K562 (cell line): ENCODE measurements at regions not wholly inside any gene's neighbourhood (a gene's known extent, or its start where the extent isn't known, plus 50 kb on each side); places are given as distances from the start of the nearest gene placed in this dataset.

Source experiments
- ATAC-seq: fragments of 200-7000 bp; cut with Tn5 transposase; 3 replicates; pipeline ENCODE4 v1.9.1; 2020; ENCODE audit warnings: moderate library complexity
- BruUV-seq: library from RNA; stranded (reverse); fragments of 400-500 nt; replicated peaks from 2 replicates; lab custom pipeline; 2021; lab: Mats Ljungman, UMichigan
- CTCF ChIA-PET: fragments of 300-600 bp; formaldehyde crosslinking; extraction: SDS; loops from one replicate; lab custom pipeline; 2021; ENCODE audit warnings: low intra/inter-chr PET ratio; lab: Yijun Ruan, JAX
- POLR2A ChIA-PET: fragments of 300-600, 350-650 bp; sonication (Branson Sonifier 250); formaldehyde crosslinking; extraction: SDS; loops from one replicate; lab custom pipeline; 2021; ENCODE audit warnings: antibody characterized with exemption, inconsistent platforms; lab: Yijun Ruan, JAX
- DNase-seq, 4 experiments: peaks; one replicate each; pipeline versions ENCODE4 v3.0.0 to v3.0.0-alpha.2; 2011 to 2018; ENCODE audit warnings: low spot score in 3 of 4, mixed read lengths in 3 of 4; ENCODE audit errors: extremely low read depth in 1 of 4
- FAIRE-seq: peaks from 2 replicates; lab custom pipeline; 2011; peaks lifted over from hg19 to GRCh38; lab: Jason Lieb, UNC
- H2AFZ ChIP-seq: 2 replicates; pipeline ENCODE4 v1.6.0; 2011; ENCODE audit warnings: low read depth, low read length, control low read depth, inconsistent platforms
- H3K27ac ChIP-seq: fragments of 200-600 bp; 3 replicates; pipeline ENCODE4 v1.8.0; 2011; ENCODE audit warnings: low read depth, mild to moderate bottlenecking, control low read depth, inconsistent platforms, low read length, moderate library complexity, mixed read lengths; ENCODE audit errors: extremely low read depth
- H3K27me3 ChIP-seq, 2 experiments: fragments of 300-600 bp in 1 of 2; 2 replicates in 1 of 2; 3 replicates in 1 of 2; pipeline versions ENCODE4 v1.6.0 to v1.8.0; 2011; ENCODE audit warnings: inconsistent platforms in 2 of 2, low read length in 2 of 2, mild to moderate bottlenecking in 1 of 2, mixed read lengths in 1 of 2, moderate library complexity in 1 of 2; ENCODE audit not compliant: control insufficient read depth in 2 of 2, insufficient read depth in 2 of 2
- H3K36me3 ChIP-seq: fragments of 300-600 bp; 3 replicates; pipeline ENCODE4 v1.8.0; 2011; ENCODE audit warnings: mild to moderate bottlenecking, low read length, inconsistent platforms; ENCODE audit not compliant: control insufficient read depth, insufficient read depth
- H3K4me1 ChIP-seq, 2 experiments: fragments of 200-600 bp in 1 of 2; replicated peaks in 1 of 2; 2 replicates in 1 of 2; 3 replicates in 1 of 2; pipeline versions ENCODE4 v1.5.1 to v1.8.0; 2011; ENCODE audit warnings: inconsistent platforms in 2 of 2, low read length in 2 of 2, mild to moderate bottlenecking in 1 of 2, mixed read lengths in 1 of 2, moderate library complexity in 1 of 2; ENCODE audit not compliant: control insufficient read depth in 2 of 2, insufficient read depth in 2 of 2
- H3K4me2 ChIP-seq: 2 replicates; pipeline ENCODE4 v1.6.1; 2011; ENCODE audit warnings: low read length, control low read depth, inconsistent platforms, mixed read lengths; ENCODE audit not compliant: insufficient read depth
- H3K4me3 ChIP-seq: fragments of 200-600 bp; sonication (generic), shearing (Covaris generic); 2 replicates; pipeline ENCODE4 v1.5.1; 2016; ENCODE audit warnings: control low read depth, inconsistent platforms
- H3K79me2 ChIP-seq: fragments of 200-600 bp; 3 replicates; pipeline ENCODE4 v1.8.0; 2011; ENCODE audit warnings: low read length, inconsistent platforms; ENCODE audit not compliant: control insufficient read depth, insufficient read depth
- H3K9ac ChIP-seq, 2 experiments: 2 replicates each; pipeline versions ENCODE4 v1.6.0 to v1.6.1; 2011; ENCODE audit warnings: low read depth in 2 of 2, low read length in 2 of 2, control low read depth in 1 of 2, inconsistent platforms in 1 of 2, mild to moderate bottlenecking in 1 of 2, mixed read lengths in 1 of 2; ENCODE audit not compliant: insufficient read depth in 1 of 2
- H3K9me1 ChIP-seq: one replicate; pipeline ENCODE4 v1.6.0; 2011; ENCODE audit warnings: inconsistent platforms, mild to moderate bottlenecking, low read length, moderate library complexity; ENCODE audit not compliant: control insufficient read depth, insufficient read depth
- H3K9me3 ChIP-seq: replicated peaks from 2 replicates; pipeline ENCODE4 v1.5.1; 2011; ENCODE audit warnings: low read depth, low read length, inconsistent platforms; ENCODE audit not compliant: control insufficient read depth, insufficient read depth
- H4K20me1 ChIP-seq: replicated peaks from 2 replicates; pipeline ENCODE4 v1.6.1; 2011; ENCODE audit warnings: low read length, inconsistent platforms, mixed read lengths; ENCODE audit not compliant: control insufficient read depth, insufficient read depth
- CBX8 ChIP-seq: fragments of 200-600 bp; sonication (generic); IDR thresholded peaks from 2 replicates; pipeline ENCODE4 v1.6.1; 2012; ENCODE audit warnings: borderline replicate concordance, mixed run types, low read depth, mild to moderate bottlenecking, moderate library complexity, mixed read lengths, low read length, control low read depth, inconsistent platforms; ENCODE audit not compliant: poor library complexity, severe bottlenecking; ENCODE audit errors: extremely low read depth
- FOXP1 ChIP-seq: sonication (generic); formaldehyde crosslinking; IDR thresholded peaks from 2 replicates; pipeline ENCODE4 v1.8.0; 2022; ENCODE audit warnings: mild to moderate bottlenecking, missing genetic modification reagents
- GATAD2A ChIP-seq: fragments of 450-650 bp; IDR thresholded peaks from 2 replicates; pipeline ENCODE4 v1.6.1; 2017
- HNRNPK ChIP-seq: fragments of 200-400 bp; formaldehyde crosslinking; IDR thresholded peaks from one replicate; pipeline ENCODE4 v1.6.1; 2018; ENCODE audit warnings: mild to moderate bottlenecking, low read depth, low read length; ENCODE audit not compliant: poor library complexity, severe bottlenecking
- JUN ChIP-seq, 2 experiments: sonication (generic) in 1 of 2; formaldehyde crosslinking in 1 of 2; IDR thresholded peaks; 2 replicates each; pipeline versions ENCODE4 v1.6.1 to v1.8.0; 2012 to 2022; ENCODE audit warnings: borderline replicate concordance in 2 of 2, mild to moderate bottlenecking in 2 of 2, improper control_type of control experiment in 1 of 2, low read depth in 1 of 2, low read length in 1 of 2, missing genetic modification reagents in 1 of 2
- KAT2B ChIP-seq: IDR thresholded peaks from one replicate; pipeline ENCODE4 v1.6.1; 2012; ENCODE audit warnings: low read depth, mild to moderate bottlenecking, control low read depth, inconsistent platforms, low read length, moderate library complexity
- NELFE ChIP-seq: IDR thresholded peaks from 2 replicates; pipeline ENCODE4 v1.6.1; 2011; ENCODE audit warnings: mild to moderate bottlenecking; ENCODE audit not compliant: insufficient read depth, insufficient read length
- PHTF2 ChIP-seq: fragments of 250-450 bp; sonication (Bioruptor Pico); IDR thresholded peaks from 2 replicates; pipeline ENCODE4 v1.5.0; 2021; ENCODE audit warnings: mild to moderate bottlenecking
- SAFB ChIP-seq: fragments of 200-400 bp; formaldehyde crosslinking; IDR thresholded peaks from 2 replicates; pipeline ENCODE4 v1.6.1; 2017; ENCODE audit warnings: low read depth, low read length, borderline replicate concordance
- SMARCE1 ChIP-seq: fragments of 450-650 bp; IDR thresholded peaks from 2 replicates; pipeline ENCODE4 v1.7.1; 2016; ENCODE audit warnings: mild to moderate bottlenecking
- STAG1 ChIP-seq: sonication (generic); formaldehyde crosslinking; IDR thresholded peaks from 2 replicates; pipeline ENCODE4 v1.5.0; 2020; ENCODE audit warnings: missing genetic modification reagents, borderline replicate concordance
- TCF3 ChIP-seq: sonication (generic); formaldehyde crosslinking; IDR thresholded peaks from 2 replicates; pipeline ENCODE4 v1.4.0; 2020; ENCODE audit warnings: mild to moderate bottlenecking, missing genetic modification reagents
- ZNF224 ChIP-seq: sonication (generic); formaldehyde crosslinking; IDR thresholded peaks from 2 replicates; pipeline ENCODE4 v1.8.0; 2022; ENCODE audit warnings: mild to moderate bottlenecking, missing genetic modification reagents
- ZNF3 ChIP-seq: fragments of 250-450 bp; sonication (Bioruptor Pico); IDR thresholded peaks from 2 replicates; pipeline ENCODE4 v1.5.0; 2021; ENCODE audit warnings: mild to moderate bottlenecking, moderate library complexity
- ZNF507 ChIP-seq: conservative IDR thresholded peaks from 2 replicates; pipeline ENCODE4 v1.6.1; 2017; ENCODE audit warnings: missing genetic modification characterization, missing compliant biosample characterization
- ZNF79 ChIP-seq: fragments of 250-450 bp; sonication (Bioruptor Pico); IDR thresholded peaks from 2 replicates; pipeline ENCODE4 v1.4.0; 2020; ENCODE audit warnings: low read depth, mild to moderate bottlenecking, moderate library complexity
- WGBS: fragments of 100-300 bp; shearing (Covaris generic); methylation state at CpG from one replicate; pipeline ENCODE4 v1.1.6; 2016; ENCODE audit warnings: low coverage, mixed read lengths; ENCODE audit not compliant: insufficient coverage; ENCODE audit errors: missing lambda C conversion rate; 5-methylcytosine and 5-hydroxymethylcytosine counted together
- in situ Hi-C: fragments of 300-500 bp; cut with MboI; formaldehyde crosslinking; loops from 4 replicates; pipeline ENCODE4 v1.15.0; 2018; ENCODE audit warnings: inconsistent platforms, mixed read lengths
- intact Hi-C: fragments of 100-400 bp; cut with micrococcal nuclease; formaldehyde crosslinking; loops from 2 replicates; pipeline ENCODE4 v1.14.2; 2022
- TF ChIP-seq, protein P1 (sequence below): sonication (generic); formaldehyde crosslinking; IDR thresholded peaks from 2 replicates; pipeline ENCODE4 v1.8.0; 2022; ENCODE audit warnings: mild to moderate bottlenecking, missing genetic modification reagents
- TF ChIP-seq, protein P2 (sequence below), 2 experiments: fragments of 150-350 bp in 1 of 2; IDR thresholded peaks; 2 replicates each; pipeline ENCODE4 v1.6.1; 2012 to 2016; ENCODE audit warnings: low read depth in 2 of 2, low read length in 2 of 2, mild to moderate bottlenecking in 1 of 2, moderate library complexity in 1 of 2
- TF ChIP-seq, protein P3 (sequence below): fragments of 450-650 bp; formaldehyde crosslinking; IDR thresholded peaks from 2 replicates; pipeline ENCODE4 v1.4.0; 2020; ENCODE audit warnings: mild to moderate bottlenecking, moderate library complexity

GRCh38 chr4:14064984-14065383 is 437.5 kb upstream of the BOD1L1 start:
- BruUV-seq, result no TSS peak
- DNase-seq (no peak), ATAC-seq (no peak), FAIRE-seq (no peak)
- no peak overlapping the region for H3K4me2 ChIP-seq
- intact Hi-C loops (no loop called here), in situ Hi-C loops (no loop called here)
- WGBS, result 3% methylated on average over 2 of the region's 2 CpGs
- POLR2A ChIA-PET, result no interaction called here
- H3K9ac ChIP-seq, result no peak overlapping the region
- no peaks in the 10 kb centered on the region for H4K20me1 ChIP-seq
- no peak overlapping the region for H3K27ac ChIP-seq
- no peaks in the 10 kb centered on the region for H3K9me3 ChIP-seq
- H3K4me1 ChIP-seq, result no peaks in the 10 kb centered on the region
- no peaks in the 10 kb centered on the region for H3K79me2 ChIP-seq
- CTCF ChIA-PET, result no interaction called here
- no peaks in the 10 kb centered on the region for H3K9me1 ChIP-seq
- no peaks in the 10 kb centered on the region for H3K27me3 ChIP-seq
- H2AFZ ChIP-seq, result no peak overlapping the region
- H3K36me3 ChIP-seq, result no peaks in the 10 kb centered on the region
- no peak overlapping the region for H3K4me3 ChIP-seq
- TF ChIP-seq TCF3 (CRISPR knock-in tag) (no peak), CBX8 (no peak), KAT2B (no peak), FOXP1 (no peak), GATAD2A (no peak), PHTF2 (CRISPR knock-in tag) (no peak), HNRNPK (no peak), STAG1 (CRISPR knock-in tag) (no peak), NELFE (no peak), ZNF3 (CRISPR knock-in tag) (no peak), ZNF79 (CRISPR knock-in tag) (no peak), ZNF224 (CRISPR knock-in tag) (no peak), ZNF507 (tag) (no peak), SMARCE1 (no peak), SAFB (no peak), JUN (IDR thresholded peaks at IDR 0.05; ENCODE audit: borderline replicate concordance, low read depth, low read length) (no peak), JUN (CRISPR knock-in tag; IDR thresholded peaks at IDR 0.05; ENCODE audit: borderline replicate concordance) (no peak)
- TF ChIP-seq, protein P1, sequence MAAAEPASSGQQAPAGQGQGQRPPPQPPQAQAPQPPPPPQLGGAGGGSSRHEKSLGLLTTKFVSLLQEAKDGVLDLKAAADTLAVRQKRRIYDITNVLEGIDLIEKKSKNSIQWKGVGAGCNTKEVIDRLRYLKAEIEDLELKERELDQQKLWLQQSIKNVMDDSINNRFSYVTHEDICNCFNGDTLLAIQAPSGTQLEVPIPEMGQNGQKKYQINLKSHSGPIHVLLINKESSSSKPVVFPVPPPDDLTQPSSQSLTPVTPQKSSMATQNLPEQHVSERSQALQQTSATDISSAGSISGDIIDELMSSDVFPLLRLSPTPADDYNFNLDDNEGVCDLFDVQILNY (CRISPR knock-in tag), result no peak
- TF ChIP-seq, protein P2, sequence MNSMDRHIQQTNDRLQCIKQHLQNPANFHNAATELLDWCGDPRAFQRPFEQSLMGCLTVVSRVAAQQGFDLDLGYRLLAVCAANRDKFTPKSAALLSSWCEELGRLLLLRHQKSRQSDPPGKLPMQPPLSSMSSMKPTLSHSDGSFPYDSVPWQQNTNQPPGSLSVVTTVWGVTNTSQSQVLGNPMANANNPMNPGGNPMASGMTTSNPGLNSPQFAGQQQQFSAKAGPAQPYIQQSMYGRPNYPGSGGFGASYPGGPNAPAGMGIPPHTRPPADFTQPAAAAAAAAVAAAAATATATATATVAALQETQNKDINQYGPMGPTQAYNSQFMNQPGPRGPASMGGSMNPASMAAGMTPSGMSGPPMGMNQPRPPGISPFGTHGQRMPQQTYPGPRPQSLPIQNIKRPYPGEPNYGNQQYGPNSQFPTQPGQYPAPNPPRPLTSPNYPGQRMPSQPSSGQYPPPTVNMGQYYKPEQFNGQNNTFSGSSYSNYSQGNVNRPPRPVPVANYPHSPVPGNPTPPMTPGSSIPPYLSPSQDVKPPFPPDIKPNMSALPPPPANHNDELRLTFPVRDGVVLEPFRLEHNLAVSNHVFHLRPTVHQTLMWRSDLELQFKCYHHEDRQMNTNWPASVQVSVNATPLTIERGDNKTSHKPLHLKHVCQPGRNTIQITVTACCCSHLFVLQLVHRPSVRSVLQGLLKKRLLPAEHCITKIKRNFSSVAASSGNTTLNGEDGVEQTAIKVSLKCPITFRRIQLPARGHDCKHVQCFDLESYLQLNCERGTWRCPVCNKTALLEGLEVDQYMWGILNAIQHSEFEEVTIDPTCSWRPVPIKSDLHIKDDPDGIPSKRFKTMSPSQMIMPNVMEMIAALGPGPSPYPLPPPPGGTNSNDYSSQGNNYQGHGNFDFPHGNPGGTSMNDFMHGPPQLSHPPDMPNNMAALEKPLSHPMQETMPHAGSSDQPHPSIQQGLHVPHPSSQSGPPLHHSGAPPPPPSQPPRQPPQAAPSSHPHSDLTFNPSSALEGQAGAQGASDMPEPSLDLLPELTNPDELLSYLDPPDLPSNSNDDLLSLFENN (IDR thresholded peaks at IDR 0.05; ENCODE audit: low read depth in 2 of 2, low read length in 2 of 2), result no peak
- TF ChIP-seq, protein P3, sequence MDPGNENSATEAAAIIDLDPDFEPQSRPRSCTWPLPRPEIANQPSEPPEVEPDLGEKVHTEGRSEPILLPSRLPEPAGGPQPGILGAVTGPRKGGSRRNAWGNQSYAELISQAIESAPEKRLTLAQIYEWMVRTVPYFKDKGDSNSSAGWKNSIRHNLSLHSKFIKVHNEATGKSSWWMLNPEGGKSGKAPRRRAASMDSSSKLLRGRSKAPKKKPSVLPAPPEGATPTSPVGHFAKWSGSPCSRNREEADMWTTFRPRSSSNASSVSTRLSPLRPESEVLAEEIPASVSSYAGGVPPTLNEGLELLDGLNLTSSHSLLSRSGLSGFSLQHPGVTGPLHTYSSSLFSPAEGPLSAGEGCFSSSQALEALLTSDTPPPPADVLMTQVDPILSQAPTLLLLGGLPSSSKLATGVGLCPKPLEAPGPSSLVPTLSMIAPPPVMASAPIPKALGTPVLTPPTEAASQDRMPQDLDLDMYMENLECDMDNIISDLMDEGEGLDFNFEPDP (CRISPR knock-in tag), result no peak
